Sigmoid colon (tissue), 6 donors: ENCODE measurements at regions not wholly inside any gene's neighbourhood (a gene's known extent, or its start where the extent isn't known, plus 50 kb on each side); places are given as distances from the start of the nearest gene placed in this dataset.
A peak's percentile ranks its signal among the peaks of the same experiment; 100 is the strongest.

Source experiments
- DNase-seq: peaks from one replicate; pipeline ENCODE4 v3.0.0-alpha.2; 2019
- H3K27ac ChIP-seq, 4 donors: fragments of 200-600 bp; sonication (generic); one replicate each; pipeline ENCODE4 v1.5.1; 2016 to 2019; ENCODE audit warnings: mild to moderate bottlenecking in 1 of 4
- H3K27me3 ChIP-seq, 3 donors: fragments of 200-600 bp; sonication (generic); one replicate each; pipeline ENCODE4 v1.5.1; 2019; ENCODE audit warnings: mild to moderate bottlenecking in 1 of 3
- H3K36me3 ChIP-seq, 4 donors: fragments of 200-600 bp; sonication (generic); one replicate each; pipeline ENCODE4 v1.5.1; 2016 to 2019
- H3K4me1 ChIP-seq, 4 donors: fragments of 200-600 bp; sonication (generic); one replicate each; pipeline ENCODE4 v1.5.1; 2017 to 2019
- H3K4me3 ChIP-seq, 4 donors: fragments of 200-600 bp; sonication (generic); one replicate each; pipeline ENCODE4 v1.5.1; 2017 to 2019; ENCODE audit warnings: mild to moderate bottlenecking in 2 of 4, moderate library complexity in 1 of 4
- H3K9me3 ChIP-seq, 4 donors: fragments of 200-600 bp in 3 of 4; sonication (generic) in 3 of 4; one replicate each; pipeline versions ENCODE4 v1.5.1 to v1.6.1; 2013 to 2019
- CTCF ChIP-seq, 4 experiments: fragments of 450-650 bp in 3 of 4; fragments of 200-600 bp in 1 of 4; IDR thresholded peaks; one replicate each; pipeline ENCODE4 v1.5.1; 2016 to 2019; ENCODE audit warnings: antibody characterized with exemption in 4 of 4, mild to moderate bottlenecking in 3 of 4, moderate library complexity in 2 of 4
- EP300 ChIP-seq, 4 donors: sonication (generic); formaldehyde crosslinking; IDR thresholded peaks; one replicate each; pipeline ENCODE4 v1.6.1; 2017; ENCODE audit warnings: antibody characterized with exemption in 4 of 4
- POLR2A ChIP-seq, 2 donors: fragments of 450-650 bp; IDR thresholded peaks; one replicate each; pipeline ENCODE4 v1.6.1; 2016; ENCODE audit warnings: antibody characterized with exemption in 2 of 2, mild to moderate bottlenecking in 2 of 2, moderate library complexity in 2 of 2
- POLR2AphosphoS5 ChIP-seq, 4 donors: sonication (generic); formaldehyde crosslinking; IDR thresholded peaks; one replicate each; pipeline ENCODE4 v1.6.1; 2017; ENCODE audit warnings: antibody characterized with exemption in 4 of 4
- WGBS, 2 donors: extraction: QIAGEN DNeasy Blood & Tissue Kit; methylation state at CpG; one replicate each; pipeline ENCODE4 v1.1.7; 2013; 5-methylcytosine and 5-hydroxymethylcytosine counted together
- intact Hi-C: fragments of 100-400 bp; cut with DNase I; formaldehyde crosslinking; loops from one replicate; pipeline ENCODE4 v1.15.1; 2023
- donor health status: healthy with polysubstance abuse.
- donor health status: healthy.

- Histone ChIP-seq H3K27ac (no peak overlapping the region), H3K4me3 (no peak overlapping the region), H3K36me3 (no peaks in the 10 kb centered on the region), H3K9me3 (no peaks in the 10 kb centered on the region), H3K27me3 (no peaks in the 10 kb centered on the region), H3K4me1 (no peaks in the 10 kb centered on the region)
- TF ChIP-seq POLR2AphosphoS5 (IDR thresholded peaks at IDR 0.05) (no peak), POLR2A (IDR thresholded peaks at IDR 0.05) (no peak), CTCF (IDR thresholded peaks at IDR 0.05) (no peak), EP300 (IDR thresholded peaks at IDR 0.05) (no peak)
- no peak for DNase-seq
- intact Hi-C loops, result no loop called here
- WGBS, 2 donors, result 44 to 70% methylated on average over 4 of the region's 4 CpGs
Measured at GRCh38 chr6:159506048-159506447, 187.0 kb downstream of the SOD2 start.

- Histone ChIP-seq H3K4me1 (no peaks in the 10 kb centered on the region), H3K36me3 (no peaks in the 10 kb centered on the region), H3K27me3 (no peaks in the 10 kb centered on the region), H3K27ac (no peak overlapping the region), H3K4me3 (no peak overlapping the region), H3K9me3 (no peaks in the 10 kb centered on the region)
- TF ChIP-seq POLR2A (IDR thresholded peaks at IDR 0.05), result no peak
- TF ChIP-seq EP300 (IDR thresholded peaks at IDR 0.05), result no peak
- TF ChIP-seq CTCF (IDR thresholded peaks at IDR 0.05), result no peak
- TF ChIP-seq POLR2AphosphoS5 (IDR thresholded peaks at IDR 0.05), result no peak
- WGBS, 2 donors, result 78 to 81% methylated on average over 19 of the region's 19 CpGs
- no peak for DNase-seq
- intact Hi-C loops, result no loop called here
Measured at GRCh38 chr6:159505140-159505922, 187.7 kb downstream of the SOD2 start.

GRCh38 chr6:159501558-159501957 is 191.5 kb downstream of the SOD2 start:
- no peaks in the 10 kb centered on the region for H3K27me3 ChIP-seq
- TF ChIP-seq POLR2AphosphoS5 (IDR thresholded peaks at IDR 0.05) (no peak), CTCF (IDR thresholded peaks at IDR 0.05) (no peak), POLR2A (IDR thresholded peaks at IDR 0.05) (no peak), EP300 (IDR thresholded peaks at IDR 0.05) (no peak)
- H3K27ac ChIP-seq, result no peak overlapping the region
- no peaks in the 10 kb centered on the region for H3K4me1 ChIP-seq
- no peak overlapping the region for H3K4me3 ChIP-seq
- DNase-seq, result no peak
- no peaks in the 10 kb centered on the region for H3K36me3 ChIP-seq
- intact Hi-C loops, result no loop called here
- peaks cover 0 to 2% (median 0%) of the 10 kb centered on the region in 4 donors for H3K9me3 ChIP-seq

GRCh38 chr6:159499034-159499433 is 194.0 kb downstream of the SOD2 start:
- TF ChIP-seq CTCF (IDR thresholded peaks at IDR 0.05) (no peak), POLR2AphosphoS5 (IDR thresholded peaks at IDR 0.05) (no peak), EP300 (IDR thresholded peaks at IDR 0.05) (no peak), POLR2A (IDR thresholded peaks at IDR 0.05) (no peak)

GRCh38 chr6:159494586-159494972 is 198.5 kb downstream of the SOD2 start:
- Histone ChIP-seq H3K36me3 (no peaks in the 10 kb centered on the region), H3K9me3 (peaks cover 0 to 2% (median 0%) of the 10 kb centered on the region in 4 donors), H3K4me1 (peaks cover 0 to 12% (median 0%) of the 10 kb centered on the region in 4 donors), H3K27me3 (no peaks in the 10 kb centered on the region), H3K4me3 (no peak overlapping the region), H3K27ac (peak overlapping the region in 1 of 4 donors; percentile 34)
- TF ChIP-seq CTCF (IDR thresholded peaks at IDR 0.05), result no peak
- TF ChIP-seq POLR2AphosphoS5 (IDR thresholded peaks at IDR 0.05), result peak in 1 of 4 donors; percentile 11
- intact Hi-C loops, result no loop called here
- no peak for DNase-seq
- 73 to 77% methylated on average over 5 of the region's 5 CpGs for WGBS, 2 donors

More at GRCh38 chr6:159499034-159499433, 194.0 kb downstream of the SOD2 start:
- no peak for DNase-seq
- WGBS, 2 donors, result 83 to 84% methylated on average over 3 of the region's 3 CpGs
- Histone ChIP-seq H3K9me3 (peaks cover 0 to 2% (median 0%) of the 10 kb centered on the region in 4 donors), H3K4me3 (no peak overlapping the region), H3K27me3 (no peaks in the 10 kb centered on the region), H3K4me1 (no peaks in the 10 kb centered on the region), H3K36me3 (no peaks in the 10 kb centered on the region), H3K27ac (no peak overlapping the region)
- intact Hi-C loops, result no loop called here
